Stimulated activated CD4-positive, alpha-beta T cell treated with anti-CD3 and anti-CD28 coated beads, Interleukin-2, amount 100 ng/mL, for 48 hours (primary cell): ENCODE measurements at regions not wholly inside any gene's neighbourhood (a gene's known extent, or its start where the extent isn't known, plus 50 kb on each side); places are given as distances from the start of the nearest gene placed in this dataset.
"Not testable (repeated sequence)": the region's sequence is repeated elsewhere in the genome, so short reads cannot be mapped to it uniquely, and the experiment has no call there.

Source experiments
- DNase-seq, 2 donors: peaks; one replicate each; pipeline ENCODE4 v3.0.0-alpha.2; 2020

DNA sequence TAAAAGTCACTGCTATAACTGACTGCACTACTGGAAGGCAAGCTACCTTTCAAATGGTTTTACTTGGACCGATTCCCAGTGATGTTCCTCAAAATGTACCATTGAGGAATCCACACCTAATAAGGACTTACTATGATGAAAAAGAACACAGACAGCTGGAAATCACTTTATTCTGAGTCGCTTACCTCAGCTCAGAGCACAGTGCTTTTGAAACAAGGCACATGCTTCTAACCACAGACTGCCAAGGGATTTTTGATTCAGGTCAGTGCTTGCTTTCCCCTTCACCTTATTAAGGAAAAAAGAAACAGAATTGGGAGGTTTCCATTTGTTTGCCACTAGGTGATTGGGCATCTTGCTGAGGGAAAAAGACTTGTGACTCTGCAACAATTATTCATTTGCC, 707.5 kb upstream of the FSHR start:
- DNase-seq = no peak

DNA sequence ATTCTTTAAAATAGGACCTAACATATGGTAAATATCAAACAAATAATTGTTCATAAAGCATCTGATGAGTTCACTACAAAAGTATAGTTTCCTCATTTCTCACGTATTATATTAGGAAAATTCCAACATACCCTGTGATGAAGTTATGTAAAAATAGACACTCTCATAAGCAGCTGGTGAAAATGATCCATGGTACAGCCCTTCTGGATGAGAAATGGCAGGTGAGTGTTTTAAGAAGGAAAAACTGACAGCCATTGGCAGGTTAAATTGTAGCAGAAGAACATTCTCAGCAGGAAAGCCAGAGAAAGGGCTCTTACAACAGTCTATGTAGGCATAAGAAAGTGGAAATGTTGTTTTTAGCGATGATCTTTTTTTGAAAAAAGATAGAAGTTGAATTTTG, 706.5 kb upstream of the FSHR start:
- DNase-seq = no peak

DNA sequence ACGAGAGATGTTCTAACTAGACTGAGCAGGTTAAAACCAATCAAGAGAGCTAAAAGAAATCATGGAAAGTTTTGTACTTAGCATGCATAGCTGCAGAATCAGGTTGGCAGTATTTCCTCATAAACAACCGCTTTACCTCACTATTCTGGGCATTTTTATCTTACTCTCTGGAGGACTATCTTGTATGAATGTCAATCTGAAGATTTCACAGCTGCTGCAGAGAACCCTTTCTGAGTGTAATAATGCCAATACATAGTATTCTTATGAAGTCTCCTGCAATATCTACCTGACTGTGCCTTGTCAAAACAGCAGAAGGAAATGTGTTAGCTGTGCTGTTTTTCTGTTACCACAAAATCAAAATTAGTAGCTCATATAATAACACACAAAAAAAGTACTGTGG, 705.9 kb upstream of the FSHR start:
- no peak for DNase-seq

DNA sequence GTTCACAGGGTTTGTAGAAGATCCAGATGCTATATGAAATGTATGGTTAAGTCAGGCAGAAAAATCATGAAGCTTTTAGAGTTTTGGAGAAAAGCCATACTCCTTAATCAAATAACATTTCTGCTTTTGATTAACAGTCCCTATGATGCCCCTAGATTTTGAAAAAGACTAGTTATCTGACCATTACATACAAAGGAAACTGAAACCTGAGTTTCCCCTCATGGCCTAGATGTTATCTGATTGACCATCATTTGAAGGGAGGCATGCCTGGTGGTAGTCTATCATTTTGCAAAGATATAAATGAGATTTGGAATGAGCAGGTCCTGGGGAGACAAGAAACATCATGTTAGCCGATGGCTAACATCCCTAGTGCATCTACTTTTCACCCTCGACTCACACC, 704.3 kb upstream of the FSHR start:
- DNase-seq = no peak

DNA sequence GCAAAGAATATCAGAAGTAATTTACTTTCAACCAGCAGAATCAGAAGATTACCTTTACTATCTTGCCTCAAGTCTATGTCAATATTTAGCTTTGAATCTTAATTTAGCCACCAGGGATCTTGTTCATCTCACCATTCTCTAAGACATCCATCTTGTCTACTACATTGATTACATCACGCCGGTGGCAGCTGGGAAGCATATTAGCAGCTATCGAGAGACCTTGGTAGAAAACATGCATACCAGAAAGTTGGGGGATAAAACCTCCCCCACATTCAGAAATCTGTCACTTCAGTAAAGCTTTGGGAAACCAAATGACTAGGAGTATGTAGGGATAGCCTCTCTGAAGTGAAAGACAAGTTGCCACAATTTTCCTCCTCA, 703.8 kb upstream of the FSHR start:
- DNase-seq = no peak

DNA sequence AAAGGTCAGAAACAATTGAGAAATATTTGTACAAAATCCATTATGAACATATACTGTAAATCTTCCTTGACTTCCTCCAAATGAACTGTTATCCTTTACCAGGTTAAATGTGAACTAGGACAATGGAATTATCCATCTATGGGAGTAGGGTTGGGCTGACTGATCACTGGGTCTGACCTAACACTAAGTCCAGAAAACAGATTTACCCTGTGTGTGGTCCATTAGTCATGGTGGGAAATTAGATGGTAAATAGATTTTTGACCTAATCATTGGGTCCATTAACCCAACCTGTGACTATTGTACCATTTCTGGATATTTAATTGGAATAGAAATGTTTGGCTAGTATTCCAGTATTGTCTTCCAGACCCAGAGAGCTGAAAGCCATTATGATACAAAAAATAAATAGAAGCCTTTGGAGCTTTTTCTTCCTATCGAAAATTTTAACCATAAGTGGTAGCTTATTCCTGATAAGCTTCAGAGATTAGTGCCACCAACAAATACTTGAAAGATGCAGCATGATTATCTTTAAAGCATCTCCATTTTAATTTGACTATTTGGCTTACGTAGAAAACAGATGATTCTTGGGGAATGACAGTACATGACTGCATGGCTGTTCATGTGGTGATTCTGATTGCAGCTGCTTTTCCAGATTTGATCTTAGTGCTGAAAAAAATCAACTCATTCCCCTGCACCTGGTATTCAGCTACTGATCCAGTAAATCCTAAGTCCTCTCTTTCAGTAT, 703.2 kb upstream of the FSHR start:
- no peak for DNase-seq

DNA sequence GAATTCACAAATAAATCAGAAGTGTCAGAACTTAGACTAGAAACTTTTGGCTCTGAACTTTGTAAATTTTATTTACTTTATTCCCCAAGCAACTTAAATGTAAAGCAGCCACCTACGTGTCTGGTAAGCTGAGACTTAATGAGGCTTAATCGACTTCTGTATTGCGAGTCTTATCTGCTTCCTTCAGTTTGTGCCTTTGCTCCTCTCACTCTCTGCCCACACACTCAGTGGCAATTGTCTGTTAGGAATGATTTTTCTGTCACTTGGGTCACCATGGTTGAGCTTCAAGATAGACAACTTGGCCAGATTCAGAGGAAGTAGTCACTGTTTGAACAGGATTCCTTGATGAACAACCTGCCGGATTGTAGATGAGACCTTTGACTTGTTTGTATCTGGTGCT, 691.4 kb upstream of the FSHR start:
- DNase-seq = no peak

DNA sequence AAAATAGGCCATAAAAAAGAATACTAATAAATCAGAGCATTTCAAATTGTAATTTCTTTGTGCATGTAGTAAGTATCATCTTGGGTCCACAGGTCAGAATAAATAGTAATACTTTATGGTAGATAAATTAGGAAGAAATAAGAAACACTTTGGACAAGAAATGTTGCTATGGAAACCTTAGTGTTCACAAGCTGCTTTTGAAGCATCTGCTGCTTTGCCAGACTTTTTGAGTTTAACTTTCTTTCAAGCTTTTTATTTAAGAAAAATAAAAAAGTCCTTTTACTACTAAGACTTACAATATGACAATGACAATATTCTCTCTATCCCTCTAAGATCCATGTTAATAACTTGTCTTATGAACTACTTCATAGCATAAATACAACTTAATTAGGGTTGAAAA, 690.7 kb upstream of the FSHR start:
- no peak for DNase-seq

DNA sequence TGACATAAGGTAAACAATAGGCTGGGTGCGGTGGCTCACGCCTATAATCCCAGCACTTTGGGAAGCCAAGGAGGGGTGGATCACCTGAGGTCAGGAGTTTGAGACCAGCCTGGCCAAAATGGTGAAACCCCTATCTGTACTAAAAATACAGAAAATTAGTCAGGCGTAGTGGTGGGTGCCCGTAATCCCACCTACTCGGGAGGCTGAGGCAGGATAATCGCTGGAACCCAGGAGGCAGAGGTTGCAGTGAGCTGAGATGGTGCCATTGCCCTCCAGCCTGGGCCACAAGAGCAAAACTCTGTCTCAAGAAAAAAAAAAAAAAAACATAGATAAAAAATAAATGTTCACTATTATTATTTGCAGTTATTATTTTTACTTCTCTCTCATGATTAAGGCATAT, 689.8 kb upstream of the FSHR start:
- not testable (repeated sequence) for DNase-seq

DNA sequence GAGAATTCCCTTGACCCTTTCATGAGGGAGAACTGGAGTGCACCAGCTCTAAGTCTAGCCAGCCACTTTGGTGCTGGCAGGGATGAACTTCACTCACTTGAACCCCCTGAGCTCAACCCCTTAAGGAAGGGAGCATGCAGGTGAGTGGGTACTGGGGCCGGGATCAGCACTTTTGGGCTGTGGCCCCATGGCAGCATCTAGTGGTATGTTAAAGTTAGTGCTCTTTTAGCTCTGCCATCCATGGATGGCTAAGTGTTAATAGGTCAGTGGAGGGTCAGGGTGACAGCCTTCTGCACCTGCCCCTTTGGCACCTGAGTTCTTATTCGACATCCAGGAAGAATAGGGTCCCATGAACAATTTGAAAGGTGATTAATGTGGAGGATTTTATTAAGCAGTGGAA, 689.0 kb upstream of the FSHR start:
- no peak for DNase-seq

DNA sequence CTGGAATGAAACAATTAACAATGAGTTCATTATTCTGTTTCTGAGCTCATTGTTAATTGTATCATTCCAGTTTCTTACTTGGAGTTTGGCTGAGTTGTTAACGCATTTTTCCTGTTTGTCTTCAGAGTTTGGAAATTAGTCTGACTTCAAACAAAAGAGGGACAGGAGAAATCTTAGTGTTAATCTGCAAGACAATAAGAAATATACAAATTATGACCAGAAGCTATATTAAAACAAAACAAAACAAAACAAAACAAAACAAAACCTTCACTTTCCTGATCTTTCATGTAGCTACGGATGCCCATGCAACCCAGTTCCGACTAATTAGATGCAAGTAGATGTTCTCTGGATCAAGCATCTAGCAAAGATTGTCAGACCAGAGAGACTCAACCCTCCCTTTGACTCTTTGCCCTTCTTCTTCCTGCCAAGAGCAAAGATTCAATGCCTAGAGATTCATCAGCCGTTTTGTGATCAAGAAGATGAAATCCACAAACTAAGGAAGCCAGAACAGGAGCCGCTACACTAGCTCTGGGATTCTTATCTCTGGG, 686.2 kb upstream of the FSHR start:
- DNase-seq = no peak

DNA sequence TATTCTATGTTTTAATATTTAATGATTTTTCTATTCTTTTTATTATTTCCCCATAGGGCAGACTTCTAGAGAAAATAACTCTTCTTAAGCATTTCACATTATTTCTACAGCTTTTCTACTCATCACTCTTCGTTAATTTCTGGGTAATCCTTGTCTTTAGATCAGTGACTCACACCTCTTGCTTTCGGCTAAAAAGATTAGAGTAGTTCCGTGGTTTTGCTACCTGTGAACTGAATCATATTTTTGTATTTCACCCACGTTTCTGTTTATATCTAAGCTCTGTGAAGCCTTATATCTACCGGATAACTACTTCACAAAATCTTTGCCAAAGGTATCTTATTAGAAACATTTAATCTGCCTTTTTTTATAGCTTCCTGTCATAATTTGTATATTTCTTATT, 685.5 kb upstream of the FSHR start:
- no peak for DNase-seq

DNA sequence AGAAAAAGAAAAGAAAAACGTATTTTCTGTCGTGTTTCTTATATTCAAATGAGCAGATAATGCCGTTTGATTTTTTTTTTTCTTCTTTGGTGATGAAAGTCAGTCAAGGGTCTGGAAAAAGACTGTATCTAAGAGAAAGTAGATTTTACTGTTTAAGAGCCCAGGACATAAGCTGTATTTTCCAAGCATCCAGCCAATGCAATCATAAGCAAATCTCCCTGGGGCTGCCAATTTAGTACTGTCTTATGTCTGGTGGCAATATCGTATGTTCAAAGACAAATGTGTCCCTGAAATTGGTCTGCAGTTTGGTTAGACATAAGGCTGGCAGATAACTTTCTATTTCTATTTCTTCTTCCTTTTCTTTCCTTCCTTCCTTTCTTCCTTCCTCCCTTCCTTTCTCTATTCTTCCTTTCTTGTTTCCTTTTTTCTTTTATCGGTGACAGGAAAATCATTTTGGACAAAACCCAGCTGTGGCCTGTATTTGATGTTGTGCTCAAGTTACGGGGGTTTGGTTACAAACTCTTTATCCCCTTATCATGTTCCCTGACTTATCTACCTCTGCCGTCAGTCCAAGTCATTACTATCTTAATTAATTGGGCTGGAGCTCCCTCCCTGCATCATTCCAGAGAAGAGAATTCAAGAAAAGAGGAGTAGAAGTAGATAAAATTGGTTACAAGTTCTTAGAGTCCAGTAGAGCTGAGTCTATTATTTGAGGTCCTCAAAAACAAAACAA, 683.4 kb upstream of the FSHR start:
- no peak for DNase-seq

DNA sequence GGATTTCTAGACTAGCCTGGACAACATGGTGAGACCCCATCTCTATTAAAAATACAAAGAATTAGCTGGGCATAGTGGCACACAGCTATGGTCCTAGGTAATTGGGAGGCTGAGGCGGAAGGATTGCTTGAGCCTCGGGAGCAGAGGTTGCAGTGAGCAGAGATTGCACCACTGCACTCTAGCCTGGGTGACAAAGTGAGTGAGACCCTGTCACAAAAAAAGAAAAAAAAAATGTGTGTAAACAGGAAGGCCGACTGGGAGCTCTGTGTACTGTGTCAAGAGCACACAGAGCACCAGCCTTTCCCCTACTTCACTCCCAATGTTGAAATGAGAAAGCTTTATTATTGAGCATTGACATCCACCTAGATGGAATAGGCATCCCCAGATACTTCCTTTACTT, 681.7 kb upstream of the FSHR start:
- DNase-seq = no peak

DNA sequence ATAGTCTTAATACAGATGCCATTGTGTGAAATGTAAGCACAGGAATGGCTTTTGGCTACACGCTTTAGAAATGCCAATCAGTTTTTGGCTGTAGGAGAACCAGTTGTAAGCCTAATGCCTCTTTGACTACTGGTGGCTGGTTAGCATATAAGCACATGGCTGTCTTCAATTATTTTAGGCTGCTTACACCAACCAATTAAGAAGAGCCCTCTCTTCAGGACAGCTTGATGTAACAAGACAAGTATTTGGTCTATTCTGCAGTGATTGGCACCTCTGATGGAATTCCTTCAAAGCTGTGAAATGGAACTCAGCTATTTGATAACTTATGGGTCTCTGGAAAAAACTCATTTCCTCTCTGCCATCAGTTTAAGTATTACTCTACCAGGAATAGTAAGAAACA, 680.1 kb upstream of the FSHR start:
- DNase-seq = no peak

DNA sequence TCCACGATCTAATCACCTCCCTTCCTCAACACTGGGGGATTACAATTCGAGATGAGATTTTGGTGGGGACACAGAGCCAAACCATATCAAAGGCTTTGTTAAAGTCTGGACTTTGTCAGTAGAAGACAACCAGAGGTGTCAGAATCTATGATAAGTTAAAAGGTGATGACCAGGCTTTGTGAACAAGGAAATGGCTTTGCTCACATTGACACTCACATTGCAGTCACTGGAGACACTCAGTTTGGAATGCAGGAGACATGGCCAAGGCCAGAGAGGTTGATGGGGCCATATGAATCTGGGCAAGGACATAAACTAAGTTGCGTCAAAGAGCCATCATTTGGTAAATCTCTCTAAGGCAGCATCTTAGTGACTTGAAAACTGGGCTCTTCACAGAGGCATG, 678.2 kb upstream of the FSHR start:
- DNase-seq = no peak

DNA sequence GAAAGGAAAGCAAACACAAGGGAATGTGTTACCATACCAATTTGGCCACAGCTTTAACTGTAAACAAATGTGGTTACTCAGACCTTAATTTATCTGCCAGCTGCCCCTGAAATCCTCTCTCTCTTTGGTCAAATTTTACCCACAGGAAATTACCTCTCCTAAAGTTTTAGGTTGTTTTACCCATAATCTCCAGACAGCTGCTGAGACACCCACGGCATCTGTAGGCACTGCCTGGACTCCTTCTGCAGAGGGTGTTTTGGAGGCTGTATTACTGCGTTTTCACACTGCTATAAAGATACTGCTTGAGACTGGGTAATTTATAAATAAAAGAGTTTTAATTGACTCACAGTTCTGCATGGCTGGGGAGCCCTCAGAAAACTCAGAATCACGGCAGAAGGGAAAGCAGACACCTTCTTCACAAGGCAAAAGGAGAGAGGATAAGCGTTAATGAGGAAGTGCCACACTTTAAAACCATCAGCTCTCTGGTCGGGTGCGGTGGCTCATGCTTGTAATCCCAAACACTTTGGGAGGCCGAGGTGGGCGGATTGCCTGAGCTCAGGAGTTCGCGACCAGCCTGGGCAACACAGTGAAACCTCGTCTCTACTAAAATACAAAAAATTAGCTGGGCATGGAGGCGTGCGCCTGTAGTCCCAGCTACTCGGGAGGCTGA, 677.5 kb upstream of the FSHR start:
- no peak for DNase-seq

DNA sequence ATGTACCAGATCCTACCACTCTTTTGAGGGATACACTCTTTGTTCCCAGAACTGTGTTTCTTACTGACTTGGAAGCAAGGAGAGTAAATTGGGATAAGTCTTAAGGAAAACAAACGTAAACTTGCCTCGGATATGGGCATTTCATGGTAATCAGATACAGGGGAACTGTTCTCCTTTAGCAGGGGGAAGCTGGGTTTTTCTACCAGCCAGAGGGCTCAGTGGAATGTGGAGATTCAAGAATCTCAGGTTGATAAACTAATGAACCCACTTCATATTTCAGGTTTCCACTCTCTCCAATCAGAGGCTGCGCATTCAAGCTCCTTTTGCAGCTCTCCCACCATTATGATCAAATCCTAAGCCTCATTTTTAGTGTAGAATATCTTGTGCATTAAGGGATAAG, 676.5 kb upstream of the FSHR start:
- no peak for DNase-seq

DNA sequence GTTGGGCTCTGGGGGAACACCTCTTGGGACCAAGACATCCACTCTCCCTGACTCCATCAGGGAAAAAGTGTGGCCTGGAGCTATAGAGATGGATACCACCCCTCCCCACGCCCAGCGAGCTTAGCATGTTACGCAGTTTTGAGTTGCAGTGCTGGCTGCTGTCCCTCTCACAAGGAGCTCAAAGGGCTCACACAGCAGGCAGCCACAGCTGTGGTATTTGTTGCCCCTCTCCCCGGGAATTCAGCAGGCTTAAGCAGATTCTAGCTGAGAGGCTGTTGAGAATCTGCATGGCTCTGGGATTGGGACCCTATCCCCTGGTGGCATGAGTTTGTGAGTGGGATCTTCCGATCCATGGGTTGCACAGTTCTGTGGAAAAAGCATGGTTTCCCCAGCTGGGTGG, 673.1 kb upstream of the FSHR start:
- no peak for DNase-seq

DNA sequence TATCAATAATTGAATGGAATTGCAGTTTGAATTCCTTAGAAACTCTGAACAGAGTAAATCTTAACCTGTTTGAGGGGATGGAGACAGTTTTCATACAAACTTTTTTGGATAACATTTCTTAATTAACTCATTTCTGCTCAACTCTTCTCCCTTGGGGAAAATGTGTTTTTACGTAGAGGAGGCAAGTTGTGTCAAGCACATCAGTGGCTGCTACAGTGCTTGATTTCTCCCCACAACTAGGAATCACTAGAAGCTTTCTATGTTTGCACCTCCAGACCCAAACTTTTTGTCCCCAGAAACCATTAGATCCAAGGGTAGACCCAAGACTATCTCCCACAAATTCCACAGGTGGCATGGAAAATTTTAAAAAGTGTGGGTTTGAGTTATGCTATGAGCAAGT, 658.9 kb upstream of the FSHR start:
- no peak for DNase-seq

DNA sequence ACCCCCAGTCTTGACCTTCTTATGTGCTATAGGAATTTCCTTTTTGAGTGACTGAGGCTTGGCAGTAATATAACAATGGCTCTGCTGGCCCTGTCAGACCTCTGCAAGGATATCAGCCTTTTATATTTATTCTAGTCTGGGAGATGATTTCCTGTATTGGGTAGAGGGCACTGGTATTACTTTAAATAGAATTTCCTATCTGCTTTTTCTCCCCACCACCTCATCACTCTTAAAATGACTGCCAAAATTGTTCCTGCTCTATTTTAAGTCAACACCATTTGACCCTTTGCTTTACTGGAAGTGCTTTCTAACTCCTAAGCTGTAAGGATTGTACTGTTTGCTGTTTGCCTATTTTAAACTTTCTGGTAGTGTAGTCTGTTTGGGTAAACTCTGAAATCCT, 658.4 kb upstream of the FSHR start:
- DNase-seq = no peak

DNA sequence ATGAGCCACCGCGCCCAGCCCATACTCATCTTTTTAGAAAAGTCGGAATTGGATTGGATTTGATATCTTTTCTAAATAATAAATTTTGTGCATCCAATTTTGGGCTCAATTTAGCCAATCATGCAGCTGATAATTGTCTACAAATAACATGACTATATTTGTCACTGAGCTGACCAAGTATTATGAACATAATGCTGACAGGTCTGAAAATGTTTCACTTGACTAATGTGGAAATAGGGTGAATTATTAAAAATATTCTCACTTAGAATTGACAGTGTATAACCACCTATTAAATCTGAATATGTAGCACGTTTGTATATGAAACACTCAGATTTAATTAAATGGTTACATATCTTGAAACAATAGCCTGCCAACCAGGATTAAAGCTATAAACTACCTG, 657.2 kb upstream of the FSHR start:
- no peak for DNase-seq

DNA sequence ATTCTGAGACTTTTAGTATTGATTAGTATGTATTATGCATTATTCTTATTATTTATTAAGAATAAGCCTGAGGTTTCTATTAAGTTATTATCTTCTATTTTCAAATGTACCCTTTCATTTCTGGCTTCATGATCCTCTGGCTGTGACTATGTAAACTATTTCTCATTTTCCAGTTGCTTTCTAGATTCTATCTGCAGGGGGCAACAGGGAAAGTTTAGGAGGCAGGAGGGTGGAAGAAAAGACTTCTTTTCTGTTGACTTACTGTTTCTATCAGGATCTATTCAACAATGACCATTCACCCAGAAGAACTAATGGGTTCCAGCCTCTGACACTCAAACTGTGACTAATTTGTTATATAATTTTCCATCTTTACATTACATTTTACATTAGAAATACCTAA, 653.4 kb upstream of the FSHR start:
- no peak for DNase-seq

DNA sequence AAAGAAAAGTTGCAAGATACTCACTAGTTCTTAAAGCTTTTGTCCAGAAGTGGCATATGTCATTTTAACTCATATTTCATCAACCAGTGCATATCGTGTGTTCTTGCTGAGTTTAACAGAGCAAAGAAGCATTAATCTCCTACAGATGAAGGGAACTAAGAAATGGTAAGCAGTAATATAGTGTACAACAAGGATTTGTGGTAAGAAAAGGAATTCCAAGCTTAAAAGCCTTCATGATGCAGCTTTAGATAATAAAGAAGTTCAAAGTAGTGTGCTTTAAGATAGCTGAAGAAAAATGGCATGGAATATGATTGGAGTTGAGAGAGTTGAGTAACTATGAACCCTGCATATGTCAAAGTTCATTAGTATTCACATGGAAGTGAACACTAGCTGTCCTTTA, 649.8 kb upstream of the FSHR start:
- no peak for DNase-seq
